ENCODE measurements at regions not wholly inside any gene's neighbourhood (a gene's known extent, or its start where the extent isn't known, plus 50 kb on each side); places are given as distances from the start of the nearest gene placed in this dataset.

DNA sequence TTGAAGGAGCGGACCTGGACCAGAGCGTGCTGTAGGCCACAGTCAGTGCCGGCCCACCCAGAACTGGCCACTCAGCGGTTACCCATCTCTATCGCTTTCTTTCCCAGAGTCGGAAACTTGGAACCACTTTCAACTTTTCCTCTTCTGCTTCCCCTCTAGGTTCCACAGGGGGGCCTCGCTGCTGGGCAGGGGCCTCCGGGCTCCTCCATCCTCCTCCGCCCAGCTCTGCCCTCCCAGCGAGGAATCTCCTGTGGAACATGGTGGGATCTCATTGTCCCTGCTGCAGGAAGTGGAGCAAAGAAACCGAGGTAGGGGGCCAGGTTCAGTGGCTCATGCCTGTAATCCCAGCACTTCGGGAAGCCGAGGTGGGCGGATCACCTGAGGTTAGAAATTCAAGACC lies 139.2 kb downstream of the ETS2 start:
- no peak overlapping the region for H3K27ac ChIP-seq (ENCODE audit: low read depth in 1 of 2, low read length in 1 of 2)
- H3K4me1 ChIP-seq (ENCODE audit: control insufficient read depth in 5 of 5, insufficient read depth in 5 of 5, low read length in 5 of 5), result peaks cover 0 to 8% (median 0%) of the 10 kb centered on the region in 5 donors
- no peak overlapping the region for H3K4me3 ChIP-seq
- no peak overlapping the region for H3K9ac ChIP-seq (ENCODE audit: insufficient read depth in 1 of 2, low read length in 2 of 2)
- H3K27me3 ChIP-seq (ENCODE audit: control insufficient read depth in 3 of 3, insufficient read depth in 3 of 3, low read length in 2 of 3), result no peaks in the 10 kb centered on the region
- 86 to 90% methylated on average over 14 of the region's 14 CpGs for WGBS, 2 donors
- ATAC-seq (ENCODE audit: insufficient read depth, low FRiP score) (no peak), DNase-seq (no peak)
- no peaks in the 10 kb centered on the region for H3K36me3 ChIP-seq (ENCODE audit: control insufficient read depth in 4 of 4, insufficient read depth in 4 of 4, low read length in 4 of 4)
- no peaks in the 10 kb centered on the region for H3K9me3 ChIP-seq (ENCODE audit: control insufficient read depth in 4 of 4, insufficient read depth in 3 of 4, low read length in 3 of 4)
- TF ChIP-seq, protein P1, sequence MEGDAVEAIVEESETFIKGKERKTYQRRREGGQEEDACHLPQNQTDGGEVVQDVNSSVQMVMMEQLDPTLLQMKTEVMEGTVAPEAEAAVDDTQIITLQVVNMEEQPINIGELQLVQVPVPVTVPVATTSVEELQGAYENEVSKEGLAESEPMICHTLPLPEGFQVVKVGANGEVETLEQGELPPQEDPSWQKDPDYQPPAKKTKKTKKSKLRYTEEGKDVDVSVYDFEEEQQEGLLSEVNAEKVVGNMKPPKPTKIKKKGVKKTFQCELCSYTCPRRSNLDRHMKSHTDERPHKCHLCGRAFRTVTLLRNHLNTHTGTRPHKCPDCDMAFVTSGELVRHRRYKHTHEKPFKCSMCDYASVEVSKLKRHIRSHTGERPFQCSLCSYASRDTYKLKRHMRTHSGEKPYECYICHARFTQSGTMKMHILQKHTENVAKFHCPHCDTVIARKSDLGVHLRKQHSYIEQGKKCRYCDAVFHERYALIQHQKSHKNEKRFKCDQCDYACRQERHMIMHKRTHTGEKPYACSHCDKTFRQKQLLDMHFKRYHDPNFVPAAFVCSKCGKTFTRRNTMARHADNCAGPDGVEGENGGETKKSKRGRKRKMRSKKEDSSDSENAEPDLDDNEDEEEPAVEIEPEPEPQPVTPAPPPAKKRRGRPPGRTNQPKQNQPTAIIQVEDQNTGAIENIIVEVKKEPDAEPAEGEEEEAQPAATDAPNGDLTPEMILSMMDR (IDR thresholded peaks at IDR 0.05; ENCODE audit: control extremely low read depth, extremely low read depth), result no peak

DNA sequence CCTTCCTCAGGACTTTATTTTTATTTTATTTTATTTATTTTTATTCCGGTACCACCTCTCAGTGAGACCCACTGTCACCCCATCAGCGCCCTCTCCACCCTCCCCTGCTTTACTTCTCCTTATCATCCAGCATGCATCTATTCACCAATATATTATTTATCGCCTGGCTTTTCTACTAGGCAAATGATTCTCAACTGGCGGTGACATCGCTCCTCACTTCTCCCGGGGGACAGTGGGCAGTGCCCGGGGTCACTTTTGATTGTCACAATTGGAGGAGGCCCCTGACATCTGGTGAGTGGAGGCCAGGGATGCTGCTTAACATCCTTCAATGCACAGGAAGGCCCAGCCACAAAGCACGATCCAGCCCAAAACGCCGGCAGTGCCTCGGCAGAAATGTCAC lies 138.7 kb downstream of the ETS2 start:
- peaks cover 0 to 8% (median 0%) of the 10 kb centered on the region in 5 donors for H3K4me1 ChIP-seq (ENCODE audit: control insufficient read depth in 5 of 5, insufficient read depth in 5 of 5, low read length in 5 of 5)
- no peak for DNase-seq
- H3K9me3 ChIP-seq (ENCODE audit: control insufficient read depth in 4 of 4, insufficient read depth in 3 of 4, low read length in 3 of 4), result no peaks in the 10 kb centered on the region
- TF ChIP-seq, protein P1 (IDR thresholded peaks at IDR 0.05; ENCODE audit: control extremely low read depth, extremely low read depth), result no peak
- no peak overlapping the region for H3K4me3 ChIP-seq
- ATAC-seq (ENCODE audit: insufficient read depth, low FRiP score), result no peak
- WGBS, 2 donors, result 96% methylated on average over 11 of the region's 11 CpGs
- H3K36me3 ChIP-seq (ENCODE audit: control insufficient read depth in 4 of 4, insufficient read depth in 4 of 4, low read length in 4 of 4), result no peaks in the 10 kb centered on the region
- H3K27me3 ChIP-seq (ENCODE audit: control insufficient read depth in 3 of 3, insufficient read depth in 3 of 3, low read length in 2 of 3), result no peaks in the 10 kb centered on the region
- H3K27ac ChIP-seq (ENCODE audit: low read depth in 1 of 2, low read length in 1 of 2), result no peak overlapping the region
- no peak overlapping the region for H3K9ac ChIP-seq (ENCODE audit: insufficient read depth in 1 of 2, low read length in 2 of 2)

DNA sequence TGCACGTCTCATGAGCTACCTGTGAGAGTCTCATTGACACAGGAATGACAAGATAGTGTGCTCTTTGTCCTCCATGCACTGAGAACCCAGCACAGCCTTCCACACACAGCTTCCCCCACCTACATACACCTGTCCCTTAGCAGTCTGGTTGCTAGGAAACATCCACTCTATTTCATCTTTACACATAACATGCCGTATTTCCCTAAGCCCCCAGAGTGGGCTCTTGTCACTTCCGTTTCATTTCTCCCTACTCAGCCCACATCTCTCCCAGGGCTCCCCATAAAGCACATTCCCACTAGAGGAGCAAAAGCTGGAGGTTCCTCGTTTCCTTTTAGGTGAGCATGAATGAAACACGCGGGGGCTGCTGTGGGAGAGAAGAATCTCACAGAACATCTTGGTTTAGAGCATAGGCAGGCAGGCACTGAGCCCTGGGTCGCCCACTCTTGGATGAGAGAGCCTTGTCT lies 137.1 kb downstream of the ETS2 start:
- WGBS, 2 donors, result 92 to 96% methylated on average over 7 of the region's 7 CpGs
- TF ChIP-seq, protein P1 (IDR thresholded peaks at IDR 0.05; ENCODE audit: control extremely low read depth, extremely low read depth), result no peak

DNA sequence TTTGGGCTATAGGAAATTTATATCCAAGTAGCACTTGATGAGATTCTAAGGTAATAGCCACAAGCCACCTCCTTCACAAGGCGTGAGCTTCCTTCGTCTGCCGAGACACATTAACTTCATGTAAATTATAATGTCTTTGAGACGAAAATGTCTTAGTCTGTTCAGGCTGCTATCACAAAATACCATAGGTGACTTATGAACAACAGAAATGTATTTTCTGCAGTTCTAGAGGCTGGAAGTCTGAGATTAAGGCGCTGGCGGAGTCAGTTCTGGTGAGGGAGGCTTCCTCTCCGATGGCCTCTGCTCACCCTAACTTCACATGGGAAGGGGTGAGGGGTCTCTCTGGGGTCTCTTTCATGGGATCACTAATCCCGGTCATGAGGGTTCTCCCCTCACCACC lies 133.0 kb downstream of the ETS2 start:
- Histone ChIP-seq H3K27me3 (ENCODE audit: control insufficient read depth in 3 of 3, insufficient read depth in 3 of 3, low read length in 2 of 3) (no peaks in the 10 kb centered on the region), H3K36me3 (ENCODE audit: control insufficient read depth in 4 of 4, insufficient read depth in 4 of 4, low read length in 4 of 4) (no peaks in the 10 kb centered on the region), H3K9me3 (ENCODE audit: control insufficient read depth in 4 of 4, insufficient read depth in 3 of 4, low read length in 3 of 4) (peaks cover 0 to 1% (median 0%) of the 10 kb centered on the region in 4 donors), H3K4me1 (ENCODE audit: control insufficient read depth in 5 of 5, insufficient read depth in 5 of 5, low read length in 5 of 5) (peaks cover 0 to 14% (median 0%) of the 10 kb centered on the region in 5 donors), H3K4me3 (no peak overlapping the region), H3K27ac (ENCODE audit: low read depth in 1 of 2, low read length in 1 of 2) (no peak overlapping the region), H3K9ac (ENCODE audit: insufficient read depth in 1 of 2, low read length in 2 of 2) (no peak overlapping the region)
- WGBS, 2 donors, result 84% methylated on average over 8 of the region's 8 CpGs
- TF ChIP-seq, protein P1 (IDR thresholded peaks at IDR 0.05; ENCODE audit: control extremely low read depth, extremely low read depth), result no peak
- DNase-seq (no peak), ATAC-seq (ENCODE audit: insufficient read depth, low FRiP score) (no peak)

More for the DNA sequence above, 137.1 kb downstream of the ETS2 start:
- no peaks in the 10 kb centered on the region for H3K27me3 ChIP-seq (ENCODE audit: control insufficient read depth in 3 of 3, insufficient read depth in 3 of 3, low read length in 2 of 3)
- no peak overlapping the region for H3K27ac ChIP-seq (ENCODE audit: low read depth in 1 of 2, low read length in 1 of 2)
- H3K4me3 ChIP-seq, result no peak overlapping the region
- H3K36me3 ChIP-seq (ENCODE audit: control insufficient read depth in 4 of 4, insufficient read depth in 4 of 4, low read length in 4 of 4), result no peaks in the 10 kb centered on the region
- ATAC-seq (ENCODE audit: insufficient read depth, low FRiP score) (no peak), DNase-seq (no peak)
- H3K4me1 ChIP-seq (ENCODE audit: control insufficient read depth in 5 of 5, insufficient read depth in 5 of 5, low read length in 5 of 5), result peaks cover 0 to 19% (median 5%) of the 10 kb centered on the region in 5 donors
- no peak overlapping the region for H3K9ac ChIP-seq (ENCODE audit: insufficient read depth in 1 of 2, low read length in 2 of 2)
- H3K9me3 ChIP-seq (ENCODE audit: control insufficient read depth in 4 of 4, insufficient read depth in 3 of 4, low read length in 3 of 4), result no peaks in the 10 kb centered on the region

Data from lung (tissue), 11 donors.